HG03064 (cell line): ENCODE measurements at regions not wholly inside any gene's neighbourhood (a gene's known extent, or its start where the extent isn't known, plus 50 kb on each side); places are given as distances from the start of the nearest gene placed in this dataset.

Source experiments
- ATAC-seq: cut with Tn5 transposase; IDR thresholded peaks from one replicate; pipeline ENCODE4 v1.9.1; 2021; ENCODE audit warnings: low read depth; ENCODE audit not compliant: unreplicated experiment

GRCh38 chr5:130731839-130732238 is 433.2 kb downstream of the HINT1 start:
- no peak for ATAC-seq

DNA sequence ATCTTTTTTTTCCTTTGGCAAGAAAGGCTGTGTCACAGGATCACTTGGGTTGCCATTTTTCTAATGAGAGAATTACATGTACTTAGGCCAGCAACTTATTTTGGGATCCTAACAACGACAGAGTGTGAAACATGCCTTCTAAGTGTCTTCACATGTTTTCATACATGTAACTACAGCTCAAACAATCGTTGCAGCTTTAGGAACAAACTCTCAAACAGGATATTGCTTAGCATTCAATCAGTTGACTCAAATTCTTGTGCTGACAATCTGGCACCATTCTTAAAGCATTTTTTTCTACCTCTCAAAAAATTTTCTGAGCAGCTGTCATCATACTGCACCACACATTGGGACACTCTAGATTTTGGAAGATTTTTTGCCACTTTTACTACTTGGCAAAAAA is 435.5 kb downstream of the HINT1 start:
- no peak for ATAC-seq

GRCh38 chr5:130727830-130728229 is 437.2 kb downstream of the HINT1 start:
- ATAC-seq, result no peak

DNA sequence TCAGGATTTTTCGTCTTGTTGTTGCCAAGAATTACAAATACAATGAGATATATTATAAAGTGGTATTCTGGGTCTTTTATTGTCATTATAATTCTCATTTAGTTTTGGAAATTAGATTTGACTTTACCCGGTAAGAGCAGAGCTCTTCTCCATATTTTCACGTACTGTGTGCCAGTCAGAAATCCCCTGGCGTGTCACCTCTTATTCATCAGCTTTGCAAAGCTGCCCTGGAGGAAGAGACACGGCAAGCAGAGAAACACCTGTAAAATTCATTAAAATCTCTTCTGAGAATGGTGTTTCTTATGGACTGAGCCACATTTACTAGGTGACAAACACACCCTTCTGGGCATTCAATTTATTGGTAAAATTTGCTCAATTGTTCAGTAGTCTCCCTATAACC is 440.4 kb downstream of the HINT1 start:
- no peak for ATAC-seq

GRCh38 chr5:130720355-130720754 is 444.7 kb downstream of the HINT1 start:
- no peak for ATAC-seq

GRCh38 chr5:130715541-130715940 is 449.5 kb downstream of the HINT1 start:
- no peak for ATAC-seq

GRCh38 chr5:130714200-130714599 is 450.9 kb downstream of the HINT1 start:
- no peak for ATAC-seq

- no peak for ATAC-seq
Measured at GRCh38 chr5:130712324-130712723, 452.7 kb downstream of the HINT1 start.

- ATAC-seq, result no peak
Measured at GRCh38 chr5:130710596-130710995, 454.5 kb downstream of the HINT1 start.

DNA sequence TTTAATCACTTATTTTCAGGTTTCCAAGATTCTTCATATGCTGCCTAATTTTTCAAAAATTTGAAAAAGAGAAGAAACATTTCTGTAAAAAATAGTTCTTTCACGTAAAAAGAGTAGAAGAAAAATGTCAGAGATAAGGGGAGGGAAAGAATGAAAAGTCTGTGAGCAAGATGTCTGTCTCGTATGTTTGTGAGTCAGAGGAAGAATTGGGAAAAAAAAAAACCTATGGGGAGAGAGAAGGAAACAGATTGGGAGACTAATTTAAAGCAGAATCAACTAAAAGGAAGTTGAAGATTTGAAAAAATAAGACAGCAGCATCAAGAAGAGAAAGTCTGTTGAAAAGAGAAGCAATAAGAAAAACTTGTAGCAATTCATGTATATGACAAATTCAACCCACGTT is 456.3 kb downstream of the HINT1 start:
- no peak for ATAC-seq

DNA sequence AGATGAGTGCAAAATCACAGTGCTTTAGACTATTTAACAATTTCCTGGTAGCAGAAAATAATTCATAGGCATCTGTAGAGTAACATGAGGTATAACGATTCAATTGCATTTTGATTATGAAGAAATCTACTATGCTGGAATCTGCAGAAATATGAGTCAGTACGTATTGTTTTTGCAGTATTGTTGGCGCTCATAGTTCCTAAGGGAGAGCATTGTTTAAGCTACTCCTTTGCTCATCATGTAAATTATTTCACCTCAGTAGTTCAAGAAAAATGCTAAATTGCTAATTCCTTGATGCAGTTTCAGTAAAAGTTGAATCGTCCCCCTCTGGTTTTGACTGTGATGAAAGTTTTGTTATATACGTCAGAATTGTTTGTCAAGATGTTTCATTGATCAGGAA is 458.4 kb downstream of the HINT1 start:
- no peak for ATAC-seq

GRCh38 chr5:130705368-130705767 is 459.7 kb downstream of the HINT1 start:
- ATAC-seq, result no peak

- ATAC-seq, result no peak
Measured at GRCh38 chr5:130693509-130693908, 471.5 kb downstream of the HINT1 start.

DNA sequence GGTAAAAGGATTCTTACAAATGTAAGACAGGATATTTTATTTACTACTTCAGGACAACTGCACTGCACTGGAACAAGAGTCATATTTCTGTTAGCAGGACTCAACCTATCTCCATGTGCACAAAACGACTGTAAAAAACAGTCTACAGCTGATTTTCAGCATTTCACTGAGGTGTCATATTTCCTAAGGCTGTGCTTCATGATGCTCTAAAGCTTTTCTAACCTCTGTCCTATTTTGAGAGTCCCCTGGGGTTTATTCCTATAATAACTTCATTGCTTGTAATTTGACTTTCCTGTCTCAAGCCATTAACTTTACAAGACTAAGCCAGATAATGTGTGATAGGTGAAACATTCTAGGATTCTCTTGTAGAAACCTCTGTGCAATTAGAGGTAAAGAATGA is 472.3 kb downstream of the HINT1 start:
- no peak for ATAC-seq

- ATAC-seq, result no peak
Measured at GRCh38 chr5:130689831-130690230, 475.2 kb downstream of the HINT1 start.

DNA sequence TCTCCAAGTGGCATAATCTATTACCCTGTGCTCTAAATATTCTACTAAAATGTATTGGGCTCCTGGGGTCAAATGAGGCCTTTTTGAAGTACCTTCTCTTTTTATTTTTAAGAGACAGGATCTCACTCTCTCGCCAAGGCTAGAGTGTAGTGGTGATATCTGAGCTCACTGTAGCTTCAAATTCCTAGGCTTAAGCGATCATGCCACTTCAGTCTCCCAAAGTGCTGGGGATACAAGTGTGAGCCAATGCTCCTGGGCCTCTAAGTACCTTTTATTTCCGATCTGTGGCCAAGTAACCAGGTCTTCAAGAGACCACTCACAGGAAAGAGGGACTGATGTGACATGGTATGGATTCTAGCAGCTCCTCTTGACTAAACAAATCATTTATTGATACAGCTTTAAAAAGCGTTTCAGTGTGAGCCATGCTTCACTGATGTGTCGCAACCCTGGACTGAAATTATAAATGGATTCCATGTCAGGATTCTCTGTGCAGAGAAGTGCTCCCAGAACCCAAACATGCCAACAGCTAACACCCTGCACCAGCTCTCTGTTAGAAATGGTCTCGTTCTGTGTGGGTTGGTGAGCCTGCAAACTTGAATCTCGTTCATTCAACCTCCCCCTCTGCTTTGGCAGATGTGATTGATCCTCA is 477.8 kb downstream of the HINT1 start:
- no peak for ATAC-seq

- no peak for ATAC-seq
Measured at GRCh38 chr5:130678637-130679036, 486.4 kb downstream of the HINT1 start.

GRCh38 chr5:130666462-130666861 is 498.6 kb downstream of the HINT1 start:
- no peak for ATAC-seq

DNA sequence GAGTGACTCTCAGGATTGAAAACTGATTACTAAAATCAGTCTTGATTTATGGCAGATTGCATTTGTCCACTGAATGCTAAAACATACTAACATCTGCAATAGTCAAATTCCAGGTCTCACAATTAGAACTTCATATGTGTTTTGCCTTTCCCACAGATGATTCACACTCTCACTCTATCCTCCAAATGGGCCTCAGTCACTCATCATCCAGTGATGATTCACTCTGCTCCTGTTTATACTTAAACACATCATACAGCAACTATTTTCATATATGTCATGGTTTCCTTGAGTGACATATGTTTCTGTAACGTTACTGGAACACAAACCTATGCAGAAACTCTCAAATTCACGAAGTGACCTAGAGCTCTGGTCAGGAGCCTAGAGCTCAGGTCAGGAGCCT is 512.9 kb downstream of the HINT1 start:
- no peak for ATAC-seq

- ATAC-seq, result no peak
Measured at GRCh38 chr5:130651440-130651839, 513.6 kb downstream of the HINT1 start.

DNA sequence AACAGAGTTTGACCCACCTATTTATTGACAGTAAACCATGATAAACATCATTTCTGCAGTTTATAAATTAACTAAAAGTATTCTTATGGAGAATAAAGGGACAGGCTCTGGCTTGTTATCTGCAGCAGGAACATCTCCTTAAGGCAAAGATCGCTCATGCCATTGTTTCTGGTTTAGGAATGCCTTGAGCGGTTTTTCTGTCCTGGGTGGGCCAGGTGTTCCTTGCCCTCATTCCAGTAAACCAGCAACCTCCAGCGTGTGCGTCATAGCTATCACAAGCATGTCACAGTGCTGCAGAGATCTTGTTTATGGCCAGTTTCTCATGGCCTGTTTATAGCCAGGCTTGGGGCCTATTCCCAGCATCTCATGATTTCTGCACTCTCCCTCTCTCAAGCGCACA is 521.7 kb downstream of the HINT1 start:
- no peak for ATAC-seq

DNA sequence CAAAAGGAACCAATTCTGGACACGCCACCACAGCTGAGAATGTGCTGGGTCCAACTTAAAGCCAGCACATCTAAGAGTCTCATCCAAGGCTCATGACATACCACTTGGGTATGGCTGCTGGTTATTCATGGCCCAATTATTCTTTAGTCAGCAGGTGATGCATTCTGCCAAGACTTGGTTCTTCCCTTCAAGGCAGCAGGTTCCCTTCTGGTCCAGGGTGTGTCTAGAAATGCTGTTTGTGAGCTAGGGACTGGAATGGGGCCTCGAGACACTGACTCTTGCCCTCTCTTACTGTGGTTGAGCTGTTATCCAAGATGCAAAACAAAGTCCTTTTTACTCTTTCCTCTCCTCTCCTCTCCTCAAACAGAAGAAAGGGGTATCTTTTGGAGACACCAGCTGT is 522.6 kb downstream of the HINT1 start:
- ATAC-seq, result no peak

GRCh38 chr5:130627145-130627544 is 537.9 kb downstream of the HINT1 start:
- ATAC-seq, result no peak
